OCI-LY1 (cell line): ENCODE measurements at regions not wholly inside any gene's neighbourhood (a gene's known extent, or its start where the extent isn't known, plus 50 kb on each side); places are given as distances from the start of the nearest gene placed in this dataset.
"Not testable (repeated sequence)": the region's sequence is repeated elsewhere in the genome, so short reads cannot be mapped to it uniquely, and the experiment has no call there.

Experiments
- H2AFZ ChIP-seq: fragments of 200-600 bp; sonication (generic), shearing (Covaris generic); 2 replicates; pipeline ENCODE4 v1.6.0; 2014; ENCODE audit warnings: antibody characterized with exemption, mild to moderate bottlenecking, low read length
- H3F3A ChIP-seq: fragments of 200-600 bp; sonication (generic), shearing (Covaris generic); 2 replicates; pipeline ENCODE4 v1.6.0; 2014; ENCODE audit warnings: mild to moderate bottlenecking, antibody characterized with exemption, low read length, moderate library complexity; ENCODE audit not compliant: insufficient read depth
- H3K27ac ChIP-seq: fragments of 200-600 bp; sonication (generic); 2 replicates; pipeline ENCODE4 v1.5.1; 2014; ENCODE audit warnings: low read length, mixed run types, mild to moderate bottlenecking, low read depth; ENCODE audit not compliant: poor library complexity, severe bottlenecking
- H3K27me3 ChIP-seq: fragments of 200-600 bp; sonication (generic); 2 replicates; pipeline ENCODE4 v1.6.0; 2014; ENCODE audit warnings: antibody characterized with exemption, mild to moderate bottlenecking, low read length, moderate library complexity; ENCODE audit not compliant: insufficient read depth
- H3K36me3 ChIP-seq: fragments of 200-600 bp; sonication (generic); 2 replicates; pipeline ENCODE4 v1.6.1; 2014; ENCODE audit warnings: mild to moderate bottlenecking, antibody characterized with exemption, low read length, moderate library complexity, mixed read lengths; ENCODE audit not compliant: insufficient read depth
- H3K4me1 ChIP-seq: fragments of 200-600 bp; sonication (generic); 2 replicates; pipeline ENCODE4 v1.5.1; 2014; ENCODE audit warnings: mild to moderate bottlenecking, low read length, moderate library complexity; ENCODE audit not compliant: insufficient read depth, severe bottlenecking
- H3K4me2 ChIP-seq: fragments of 200-600 bp; sonication (generic), shearing (Covaris generic); 2 replicates; pipeline ENCODE4 v1.6.1; 2014; ENCODE audit warnings: low read length
- H3K4me3 ChIP-seq: fragments of 200-600 bp; sonication (generic); 2 replicates; pipeline ENCODE4 v1.5.1; 2014; ENCODE audit warnings: low read length, low read depth, mild to moderate bottlenecking, mixed read lengths; ENCODE audit not compliant: poor library complexity, severe bottlenecking
- H3K79me2 ChIP-seq: fragments of 200-600 bp; shearing (Covaris generic); 2 replicates; pipeline ENCODE4 v1.6.1; 2016; ENCODE audit warnings: mixed run types, low read length, mixed read lengths; ENCODE audit not compliant: insufficient read depth
- H3K9ac ChIP-seq: fragments of 200-600 bp; sonication (generic), shearing (Covaris generic); 2 replicates; pipeline ENCODE4 v1.6.1; 2014; ENCODE audit warnings: mild to moderate bottlenecking, low read length, mixed read lengths
- H3K9me2 ChIP-seq: fragments of 200-600 bp; sonication (generic), shearing (Covaris generic); 2 replicates; pipeline ENCODE4 v1.6.1; 2014; ENCODE audit warnings: low read depth, mild to moderate bottlenecking, low read length, mixed read lengths
- H3K9me3 ChIP-seq: fragments of 200-600 bp; shearing (Covaris generic); 2 replicates; pipeline ENCODE4 v1.6.1; 2014; ENCODE audit warnings: low read length, mixed read lengths
- H4K20me1 ChIP-seq: fragments of 200-600 bp; sonication (generic), shearing (Covaris generic); 2 replicates; pipeline ENCODE4 v1.6.0; 2016; ENCODE audit warnings: mild to moderate bottlenecking, low read length; ENCODE audit not compliant: insufficient read depth

DNA sequence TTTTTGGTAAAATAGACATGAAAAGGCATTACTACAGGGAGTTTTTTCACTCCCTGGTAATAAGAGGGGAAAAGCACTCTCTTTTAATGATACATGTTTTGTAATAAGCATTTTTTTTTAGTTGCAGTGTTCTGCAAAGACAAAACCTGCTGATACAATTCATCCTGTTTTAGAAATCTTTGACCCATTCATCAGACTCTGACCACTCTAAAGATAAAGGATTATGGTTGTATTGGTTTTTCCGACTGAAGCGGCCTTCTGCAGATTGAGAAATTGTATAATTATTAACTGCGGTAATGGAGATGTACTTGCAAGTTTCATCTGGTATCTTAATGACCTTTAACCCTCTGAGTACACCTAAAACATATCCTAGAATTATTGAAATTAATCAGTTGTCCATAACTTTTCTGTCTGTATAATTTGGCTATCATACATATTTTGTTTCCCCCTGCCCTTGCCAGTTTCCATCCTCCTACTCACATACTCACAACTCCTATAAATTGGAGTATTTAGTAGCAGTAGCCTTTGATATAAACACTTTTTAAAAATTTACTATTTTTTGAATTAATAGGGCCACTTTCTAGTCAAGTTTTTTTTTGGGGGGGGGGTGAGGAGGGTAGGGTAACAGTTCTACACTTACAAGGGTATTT is 79.4 kb downstream of the SYT15B start:
- not testable (repeated sequence) for H3K27ac ChIP-seq, H4K20me1 ChIP-seq, H3F3A ChIP-seq, H3K9me3 ChIP-seq, H2AFZ ChIP-seq, H3K9me2 ChIP-seq, H3K4me2 ChIP-seq, H3K4me3 ChIP-seq, H3K4me1 ChIP-seq, H3K36me3 ChIP-seq, H3K9ac ChIP-seq, H3K27me3 ChIP-seq, H3K79me2 ChIP-seq

DNA sequence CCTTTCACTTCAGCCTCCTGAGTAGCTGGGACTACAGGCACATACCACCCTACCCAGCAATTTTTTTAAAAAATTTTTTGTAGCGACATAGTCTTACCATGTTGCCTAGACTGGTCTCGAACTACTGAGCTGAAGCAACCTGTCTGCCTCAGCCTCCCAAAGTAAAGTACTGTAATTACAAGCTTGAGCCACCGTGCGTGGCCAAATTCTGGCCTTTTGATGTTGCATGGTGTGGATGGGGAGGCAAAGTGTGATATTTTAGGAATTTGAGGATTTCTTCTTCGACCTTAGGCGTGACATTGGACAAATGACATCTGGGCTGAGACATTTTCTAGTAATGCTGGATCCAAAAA is 81.8 kb downstream of the SYT15B start:
- not testable (repeated sequence) for H3K9me3 ChIP-seq, H3K4me2 ChIP-seq, H4K20me1 ChIP-seq, H3K9me2 ChIP-seq, H3K27ac ChIP-seq, H3K4me1 ChIP-seq, H3K36me3 ChIP-seq, H3K27me3 ChIP-seq, H3F3A ChIP-seq, H3K9ac ChIP-seq, H2AFZ ChIP-seq, H3K79me2 ChIP-seq, H3K4me3 ChIP-seq

DNA sequence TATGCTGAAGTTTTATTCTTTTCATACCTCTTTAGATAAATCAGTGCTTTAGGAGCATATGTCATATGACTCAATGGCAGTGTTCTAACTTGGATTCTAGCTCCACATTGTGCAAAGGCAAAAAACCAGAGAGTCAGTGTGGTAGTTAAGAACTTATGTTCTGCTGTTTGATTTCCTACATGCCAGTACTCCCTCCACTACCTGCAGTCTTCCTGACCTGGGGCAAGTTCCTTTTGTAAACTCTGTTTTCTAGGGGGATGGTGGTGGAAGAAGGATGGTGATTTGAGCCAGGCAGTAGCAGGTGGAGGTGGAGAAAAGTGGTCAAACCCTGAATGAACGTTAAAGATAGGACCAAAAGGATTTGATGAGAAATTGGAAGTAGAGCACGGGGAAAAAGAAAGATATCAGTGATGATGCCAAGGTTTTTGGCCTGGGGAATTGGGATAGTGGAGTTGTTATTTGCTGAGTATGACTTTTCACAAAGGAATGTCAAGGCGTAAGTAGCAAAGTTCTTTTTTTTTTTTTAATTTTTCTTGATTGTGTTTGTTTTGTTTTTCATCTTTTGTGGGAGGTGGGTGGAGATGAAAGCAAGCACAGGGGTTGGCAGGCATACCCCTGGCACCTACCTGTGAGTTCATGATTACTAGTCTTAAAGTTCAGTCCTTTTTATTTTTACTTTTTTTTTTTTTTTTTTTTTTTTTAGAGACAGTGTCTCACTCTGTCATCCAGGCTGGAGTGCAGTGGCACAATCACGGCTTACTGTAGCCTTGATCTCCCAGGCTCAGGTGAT is 82.3 kb downstream of the SYT15B start:
- H3K4me1 ChIP-seq, H3F3A ChIP-seq, H3K9me2 ChIP-seq, H3K79me2 ChIP-seq, H3K36me3 ChIP-seq, H3K27me3 ChIP-seq, H3K4me3 ChIP-seq, H2AFZ ChIP-seq, H3K27ac ChIP-seq, H3K9me3 ChIP-seq, H4K20me1 ChIP-seq, H3K9ac ChIP-seq, H3K4me2 ChIP-seq: not testable (repeated sequence)

DNA sequence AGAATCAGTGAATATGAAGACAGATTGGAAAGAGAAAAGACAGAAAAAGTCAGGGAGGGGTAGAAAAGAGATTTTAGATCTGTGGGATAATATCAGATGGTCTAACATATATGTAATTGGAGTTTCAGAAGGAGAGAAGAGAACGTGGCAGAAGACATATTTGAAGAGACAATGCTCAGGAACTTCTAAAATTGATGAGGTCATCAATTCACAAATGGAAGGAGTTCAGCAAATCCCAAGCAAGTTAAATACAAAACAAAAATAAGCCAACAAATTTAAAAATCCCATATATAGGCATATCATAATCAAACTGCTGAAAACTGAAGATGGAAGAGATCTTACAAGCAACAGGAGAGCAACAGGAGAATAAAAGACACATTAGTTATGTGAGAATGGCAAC is 87.3 kb downstream of the SYT15B start:
- not testable (repeated sequence) for H3K36me3 ChIP-seq, H3K9me3 ChIP-seq, H3K4me3 ChIP-seq, H3K9ac ChIP-seq, H3K79me2 ChIP-seq, H3K27me3 ChIP-seq, H3K4me2 ChIP-seq, H3K27ac ChIP-seq, H3K9me2 ChIP-seq, H2AFZ ChIP-seq, H4K20me1 ChIP-seq, H3F3A ChIP-seq, H3K4me1 ChIP-seq

DNA sequence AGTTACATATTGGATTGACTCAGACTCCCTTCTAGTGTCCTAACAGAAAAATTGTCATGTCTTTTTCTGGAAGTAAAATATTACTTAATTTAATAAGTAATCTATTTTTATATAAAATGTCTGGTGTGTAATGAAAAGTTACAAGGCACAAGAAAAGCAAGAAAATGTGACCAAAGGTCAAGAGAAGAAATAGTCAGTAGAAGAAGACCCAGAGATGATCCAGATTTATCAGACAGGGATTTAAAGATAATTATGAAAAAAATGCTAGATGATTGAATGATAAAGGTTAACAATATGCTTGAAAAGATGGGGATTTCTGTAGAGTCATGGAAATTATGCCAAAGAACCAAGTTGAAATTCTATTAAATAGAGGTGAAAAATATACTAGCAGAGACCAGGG is 87.8 kb downstream of the SYT15B start:
- not testable (repeated sequence) for H3K79me2 ChIP-seq, H3F3A ChIP-seq, H3K9ac ChIP-seq, H3K4me1 ChIP-seq, H3K27ac ChIP-seq, H3K9me2 ChIP-seq, H4K20me1 ChIP-seq, H3K36me3 ChIP-seq, H3K27me3 ChIP-seq, H3K4me2 ChIP-seq, H3K9me3 ChIP-seq, H3K4me3 ChIP-seq, H2AFZ ChIP-seq

DNA sequence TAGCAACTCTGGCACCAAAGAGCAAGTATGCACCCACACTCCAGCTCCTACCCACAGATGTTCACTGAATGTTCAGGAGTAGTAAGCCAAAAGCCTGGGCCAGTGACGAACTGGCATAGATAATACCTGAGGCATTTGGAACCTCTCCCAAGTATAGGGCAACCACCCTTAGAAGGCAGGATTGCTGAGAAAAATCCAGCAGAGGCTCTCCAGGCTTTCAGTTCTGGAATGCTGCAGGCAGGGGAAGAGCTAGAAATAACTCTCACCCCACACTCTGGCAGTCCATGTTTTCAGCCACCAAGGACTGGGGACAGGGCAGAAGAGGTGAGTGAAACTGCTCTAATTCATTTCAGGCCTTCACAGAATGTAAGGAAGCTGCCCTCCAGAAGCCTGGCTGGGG is 90.3 kb downstream of the SYT15B start:
- not testable (repeated sequence) for H3K9ac ChIP-seq, H4K20me1 ChIP-seq, H3K79me2 ChIP-seq, H3K36me3 ChIP-seq, H3K4me2 ChIP-seq, H3K27me3 ChIP-seq, H3K27ac ChIP-seq, H3K9me2 ChIP-seq, H3K4me1 ChIP-seq, H2AFZ ChIP-seq, H3K9me3 ChIP-seq, H3F3A ChIP-seq, H3K4me3 ChIP-seq

DNA sequence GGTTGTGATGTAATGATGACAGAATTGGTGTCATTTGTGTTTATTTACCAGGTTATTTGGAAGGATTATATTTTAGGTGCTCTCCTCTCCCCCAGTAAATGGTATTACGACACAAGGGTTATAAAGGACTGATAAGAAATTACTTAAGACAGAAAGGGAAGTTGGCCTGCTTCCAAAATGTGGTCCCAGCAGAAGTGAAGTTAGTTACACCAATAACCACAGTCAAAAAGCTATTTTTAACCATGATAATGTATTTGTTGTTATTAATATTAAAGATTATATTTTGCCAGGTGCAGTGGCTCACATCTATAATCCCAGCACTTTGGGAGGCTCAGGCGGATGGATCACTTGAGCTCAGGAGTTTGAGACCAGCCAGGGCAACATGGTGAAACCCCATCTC is 92.5 kb downstream of the SYT15B start:
- H4K20me1 ChIP-seq, H3K9me2 ChIP-seq, H3K79me2 ChIP-seq, H3K4me1 ChIP-seq, H3K36me3 ChIP-seq, H2AFZ ChIP-seq, H3K4me3 ChIP-seq, H3K4me2 ChIP-seq, H3F3A ChIP-seq, H3K27me3 ChIP-seq, H3K9ac ChIP-seq, H3K27ac ChIP-seq, H3K9me3 ChIP-seq: not testable (repeated sequence)
